GM13977 (cell line): ENCODE measurements at regions not wholly inside any gene's neighbourhood (a gene's known extent, or its start where the extent isn't known, plus 50 kb on each side); places are given as distances from the start of the nearest gene placed in this dataset.

ENCODE experiments used
- DNase-seq: peaks from one replicate; pipeline ENCODE4 v3.0.0; 2012; ENCODE audit warnings: low spot score
- CTCF ChIP-seq: IDR thresholded peaks from 2 replicates; pipeline ENCODE4 v1.5.1; 2012; ENCODE audit warnings: mild to moderate bottlenecking, control low read depth; ENCODE audit not compliant: insufficient read depth; ENCODE audit errors: extremely low read depth, missing control alignments
- in situ Hi-C: fragments of 300-500 bp; cut with MboI; formaldehyde crosslinking; loops from one replicate; pipeline ENCODE4 v1.12.0; 2022; ENCODE audit warnings: low sequenced_read_pairs, low pct_unique_long_range_greater_than_20kb, mixed read lengths, inconsistent platforms; ENCODE audit not compliant: unreplicated experiment

DNA sequence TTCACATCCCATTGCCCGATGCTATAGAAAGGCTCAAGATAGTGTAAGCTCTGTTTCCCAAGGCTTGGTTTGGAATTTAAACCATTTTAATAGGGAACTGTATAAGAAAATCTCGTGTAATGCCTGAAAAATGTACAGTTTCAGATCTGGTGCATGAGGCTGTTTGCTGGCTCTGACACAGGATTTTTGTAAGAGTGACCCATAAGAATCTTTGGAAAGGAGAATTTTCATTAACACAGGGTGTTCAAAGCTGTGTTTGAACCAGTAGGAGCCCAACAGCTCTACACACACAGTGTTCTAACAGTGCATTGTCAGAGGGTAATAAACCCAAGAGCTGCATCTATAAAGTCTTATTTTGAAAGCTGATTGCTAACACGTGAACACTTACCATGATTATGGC is 293.5 kb downstream of the PRL start:
- no peak for DNase-seq
- in situ Hi-C loops = no loop called here
- no peak for TF ChIP-seq CTCF

DNA sequence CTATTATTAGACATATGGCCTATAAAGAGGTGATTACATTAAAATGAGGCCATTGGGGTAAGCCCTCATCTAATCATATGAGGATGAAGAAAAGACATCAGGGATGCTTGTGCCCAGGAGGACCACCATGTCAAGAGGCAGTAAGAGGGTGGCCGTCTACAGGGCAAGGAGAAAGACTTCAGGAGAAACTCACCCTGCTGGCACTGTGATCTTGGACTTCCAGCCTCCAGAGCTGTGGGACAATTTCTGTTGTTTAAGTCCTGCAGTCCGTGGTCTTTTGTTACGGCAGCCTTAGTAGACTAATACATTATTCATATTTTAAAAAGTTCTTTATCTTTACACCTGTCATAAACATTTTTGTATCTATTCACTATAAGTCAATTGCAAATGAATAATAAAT is 290.0 kb downstream of the PRL start:
- no peak for DNase-seq
- in situ Hi-C loops = no loop called here
- no peak for TF ChIP-seq CTCF

DNA sequence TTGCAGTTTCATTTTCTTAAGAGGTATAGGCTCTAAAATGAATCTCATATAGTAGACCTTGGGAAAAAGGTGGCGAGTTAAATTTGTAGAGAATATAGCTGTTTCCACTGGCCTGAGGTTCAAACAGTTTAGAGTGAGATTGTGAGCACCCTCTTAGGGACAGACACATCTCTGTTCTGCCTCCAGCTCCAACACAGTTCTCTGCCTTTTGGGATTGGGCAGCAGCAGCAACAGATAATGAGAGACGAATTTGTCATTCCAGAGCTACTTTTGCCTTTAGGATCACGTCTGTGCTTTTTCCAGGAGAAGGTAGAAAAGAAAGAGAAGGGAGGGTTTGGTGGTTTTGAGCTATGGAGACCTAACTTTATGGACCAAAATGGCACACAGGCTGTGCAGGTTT is 289.4 kb downstream of the PRL start:
- DNase-seq = no peak
- no peak for TF ChIP-seq CTCF
- in situ Hi-C loops = no loop called here

DNA sequence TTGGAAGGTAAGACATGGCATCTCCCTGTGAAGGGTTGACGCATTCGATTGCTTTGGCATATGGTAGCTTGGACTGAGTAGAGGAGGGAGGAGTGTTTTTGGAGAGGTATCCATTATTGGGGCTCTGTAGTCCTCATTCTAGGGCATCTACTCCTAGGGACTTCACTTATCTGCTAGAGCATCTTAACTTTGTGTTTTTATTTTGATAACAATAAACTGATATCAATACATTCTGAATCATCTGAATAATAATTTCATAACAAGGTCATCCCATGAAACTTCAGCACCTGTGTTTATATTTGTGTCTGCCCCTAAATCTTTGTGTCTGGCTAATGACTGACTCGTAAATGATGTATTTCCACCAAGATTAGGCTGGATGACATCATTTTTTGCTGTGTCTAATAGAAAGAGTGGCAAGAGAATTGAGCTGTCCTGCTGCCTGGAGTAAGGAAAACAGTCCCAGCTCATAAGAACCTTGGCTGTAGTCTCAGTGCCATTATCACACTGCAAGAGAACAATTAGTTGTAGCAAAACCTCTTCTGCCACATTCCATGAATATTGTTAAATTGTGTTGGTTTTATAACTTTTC is 288.5 kb downstream of the PRL start:
- no peak for DNase-seq
- in situ Hi-C loops = no loop called here
- no peak for TF ChIP-seq CTCF

DNA sequence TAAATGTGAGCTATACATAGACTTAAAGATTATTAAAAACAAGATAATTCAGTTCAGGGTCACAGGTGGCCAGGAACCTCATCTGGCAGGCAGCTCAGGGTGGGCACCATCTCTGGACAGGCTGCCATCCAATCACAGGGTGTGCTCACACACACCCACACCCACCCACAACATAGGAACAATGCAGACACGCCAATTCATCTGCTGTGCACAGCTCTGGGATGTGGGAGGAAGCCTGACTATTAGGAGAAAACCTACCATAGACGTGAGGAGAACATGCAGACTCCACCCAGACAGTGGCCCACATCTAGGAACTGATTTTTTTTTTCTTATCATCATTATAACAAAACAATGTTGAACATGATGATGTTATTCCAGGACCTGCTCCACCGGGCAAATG is 286.7 kb downstream of the PRL start:
- no peak for DNase-seq
- in situ Hi-C loops = no loop called here
- no peak for TF ChIP-seq CTCF

DNA sequence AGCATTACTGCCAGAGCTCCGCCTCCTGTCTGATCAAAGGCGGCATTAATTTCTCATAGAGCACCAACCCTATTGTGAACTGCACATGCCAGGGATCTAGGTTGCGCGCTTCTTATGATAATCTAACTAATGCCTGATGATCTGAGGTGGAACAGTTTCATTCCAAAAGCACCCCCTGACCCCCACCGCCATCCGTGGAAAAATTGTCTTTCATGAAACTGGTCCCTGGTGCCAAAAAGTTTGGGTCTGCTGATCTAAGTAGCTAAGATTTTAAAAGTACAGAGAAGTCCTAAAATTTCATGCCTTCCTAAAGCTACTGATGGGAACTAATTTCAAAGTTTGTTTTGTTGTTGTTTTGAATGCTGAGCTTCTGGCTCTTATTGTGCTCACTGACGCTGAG is 281.6 kb downstream of the PRL start:
- in situ Hi-C loops = no loop called here

More for the DNA sequence above, 281.6 kb downstream of the PRL start:
- no peak for TF ChIP-seq CTCF
- DNase-seq = no peak
